HCT116 (cell line): ENCODE measurements at regions not wholly inside any gene's neighbourhood (a gene's known extent, or its start where the extent isn't known, plus 50 kb on each side); places are given as distances from the start of the nearest gene placed in this dataset.

ENCODE experiments used
- ATAC-seq: fragments of 200-7000 bp; cut with Tn5 transposase; 2 replicates; pipeline ENCODE4 v1.9.1; 2020; ENCODE audit warnings: mild to moderate bottlenecking, moderate library complexity
- BruUV-seq: library from RNA; stranded (reverse); fragments of 400-500 nt; replicated peaks from 2 replicates; lab custom pipeline; 2021; lab: Mats Ljungman, UMichigan
- CTCF ChIA-PET: fragments of 300-600 bp; sonication (Branson Sonifier 250); formaldehyde crosslinking; loops from one replicate; lab custom pipeline; 2021; ENCODE audit warnings: antibody characterized with exemption; lab: Charles Lee
- POLR2A ChIA-PET: fragments of 300-600, 350-600 bp; sonication (Branson Sonifier 250); formaldehyde crosslinking; loops from one replicate; lab custom pipeline; 2021; ENCODE audit warnings: antibody characterized with exemption; lab: Charles Lee
- RAD21 ChIA-PET, 2 experiments: fragments of 300-600 bp; sonication (Branson Sonifier 250); formaldehyde crosslinking; loops; one replicate each; lab custom pipeline; 2023; ENCODE audit warnings: low total read pairs in 2 of 2; ENCODE audit not compliant: uncharacterized antibody in 2 of 2, unreplicated experiment in 2 of 2, low non-redundant PET in 1 of 2; lab: Charles Lee
- DNase-seq: peaks from one replicate; pipeline ENCODE4 v3.0.0-alpha.2; 2010; ENCODE audit warnings: low read depth, low spot score
- H2AFZ ChIP-seq: fragments of 200-600 bp; shearing (Covaris generic), sonication (generic); 2 replicates; pipeline ENCODE4 v1.6.1; 2017; ENCODE audit warnings: low read depth, mixed run types, mixed read lengths, antibody characterized with exemption, low read length; ENCODE audit not compliant: poor library complexity, severe bottlenecking
- H3K27ac ChIP-seq: 2 replicates; pipeline ENCODE4 v1.5.1; 2012; ENCODE audit warnings: low read depth, low read length
- H3K27me3 ChIP-seq: fragments of 200-600 bp; sonication (generic); 2 replicates; pipeline ENCODE4 v1.6.1; 2016; ENCODE audit warnings: mixed run types, low read length, mixed read lengths; ENCODE audit not compliant: insufficient read depth
- H3K36me3 ChIP-seq, 2 experiments: fragments of 200-500 bp in 1 of 2; fragments of 200-600 bp in 1 of 2; sonication (Bioruptor generic) in 1 of 2; sonication (generic) in 1 of 2; 2 replicates each; pipeline versions ENCODE4 v1.5.1 to v1.6.1; 2014 to 2016; ENCODE audit warnings: low read length in 2 of 2, inconsistent platforms in 1 of 2, mixed read lengths in 1 of 2, mixed run types in 1 of 2; ENCODE audit not compliant: insufficient read depth in 2 of 2, control insufficient read depth in 1 of 2
- H3K4me1 ChIP-seq, 2 experiments: fragments of 200-600 bp in 1 of 2; sonication (generic) in 1 of 2; 2 replicates each; pipeline versions ENCODE4 v1.5.1 to v1.6.1; 2012 to 2017; ENCODE audit warnings: low read length in 2 of 2, inconsistent platforms in 1 of 2, mild to moderate bottlenecking in 1 of 2, mixed read lengths in 1 of 2, mixed run types in 1 of 2, moderate library complexity in 1 of 2; ENCODE audit not compliant: insufficient read depth in 2 of 2, control insufficient read depth in 1 of 2
- H3K4me2 ChIP-seq: fragments of 200-600 bp; sonication (generic); 2 replicates; pipeline ENCODE4 v1.6.1; 2017; ENCODE audit warnings: mixed run types, low read length, mixed read lengths
- H3K4me3 ChIP-seq, 2 experiments: fragments of 200-600 bp in 1 of 2; sonication (generic) in 1 of 2; replicated peaks in 1 of 2; 2 replicates each; pipeline ENCODE4 v1.5.1; 2011 to 2016; ENCODE audit warnings: low read length in 2 of 2, control low read depth in 1 of 2, low read depth in 1 of 2, mild to moderate bottlenecking in 1 of 2, mixed read lengths in 1 of 2, mixed run types in 1 of 2
- H3K79me2 ChIP-seq: fragments of 200-600 bp; sonication (generic); 2 replicates; pipeline ENCODE4 v1.6.1; 2017; ENCODE audit warnings: mild to moderate bottlenecking, mixed run types, low read length, moderate library complexity, mixed read lengths; ENCODE audit not compliant: insufficient read depth
- H3K9ac ChIP-seq: fragments of 200-600 bp; sonication (generic); 2 replicates; pipeline ENCODE4 v1.6.1; 2016; ENCODE audit warnings: low read length, mixed read lengths
- H3K9me2 ChIP-seq: fragments of 200-600 bp; sonication (generic), shearing (Covaris generic); 2 replicates; pipeline ENCODE4 v1.6.1; 2017; ENCODE audit warnings: mixed run types, mild to moderate bottlenecking, moderate library complexity; ENCODE audit not compliant: insufficient read depth
- H3K9me3 ChIP-seq, 2 experiments: fragments of 200-500 bp in 1 of 2; fragments of 200-600 bp in 1 of 2; sonication (Bioruptor generic) in 1 of 2; sonication (generic) in 1 of 2; 2 replicates each; pipeline ENCODE4 v1.6.1; 2014 to 2017; ENCODE audit warnings: low read length in 2 of 2, mixed read lengths in 2 of 2, inconsistent platforms in 1 of 2, low read depth in 1 of 2, mild to moderate bottlenecking in 1 of 2, mixed run types in 1 of 2, moderate library complexity in 1 of 2; ENCODE audit not compliant: control insufficient read depth in 1 of 2, insufficient read depth in 1 of 2
- H4K20me1 ChIP-seq: fragments of 200-600 bp; sonication (generic), shearing (Covaris generic); 2 replicates; pipeline ENCODE4 v1.6.1; 2017; ENCODE audit warnings: mixed run types, mild to moderate bottlenecking, moderate library complexity; ENCODE audit not compliant: insufficient read depth
- ATF3 ChIP-seq: IDR thresholded peaks from 2 replicates; pipeline ENCODE4 v1.6.1; 2012
- ELF1 ChIP-seq: IDR thresholded peaks from 2 replicates; pipeline ENCODE4 v1.6.1; 2012; ENCODE audit warnings: low read depth, borderline replicate concordance
- EZH2phosphoT487 ChIP-seq: fragments of 200-600 bp; IDR thresholded peaks from 2 replicates; pipeline ENCODE4 v1.6.1; 2018; ENCODE audit warnings: antibody characterized with exemption, borderline replicate concordance
- FOSL1 ChIP-seq: IDR thresholded peaks from 2 replicates; pipeline ENCODE4 v1.6.1; 2012; ENCODE audit warnings: low read depth
- JUND ChIP-seq: IDR thresholded peaks from 2 replicates; pipeline ENCODE4 v1.6.1; 2012
- MAX ChIP-seq: IDR thresholded peaks from 2 replicates; pipeline ENCODE4 v1.6.1; 2012
- POLR2A ChIP-seq: IDR thresholded peaks from 2 replicates; pipeline ENCODE4 v1.7.0; 2011; ENCODE audit warnings: borderline replicate concordance; ENCODE audit not compliant: insufficient read depth, insufficient read length; ENCODE audit errors: extremely low read depth
- POLR2AphosphoS5 ChIP-seq: IDR thresholded peaks from 2 replicates; pipeline ENCODE4 v1.6.1; 2011; ENCODE audit warnings: mild to moderate bottlenecking, low read depth, low read length, moderate library complexity
- RAD21 ChIP-seq: IDR thresholded peaks from 2 replicates; pipeline ENCODE4 v1.6.1; 2012; ENCODE audit warnings: low read depth, mild to moderate bottlenecking
- REST ChIP-seq: IDR thresholded peaks from 2 replicates; pipeline ENCODE4 v1.6.1; 2012; ENCODE audit warnings: low read depth
- SIN3A ChIP-seq: IDR thresholded peaks from 2 replicates; pipeline ENCODE4 v1.6.1; 2012; ENCODE audit warnings: low read depth
- SP1 ChIP-seq: IDR thresholded peaks from 2 replicates; pipeline ENCODE4 v1.6.1; 2012; ENCODE audit warnings: low read depth
- SRF ChIP-seq: IDR thresholded peaks from 2 replicates; pipeline ENCODE4 v1.6.1; 2012; ENCODE audit warnings: low read depth
- TCF7L2 ChIP-seq: IDR thresholded peaks from 2 replicates; pipeline ENCODE4 v1.7.0; 2011; ENCODE audit warnings: borderline replicate concordance, inconsistent platforms; ENCODE audit not compliant: insufficient read depth, insufficient read length; ENCODE audit errors: extremely low read depth
- YY1 ChIP-seq: IDR thresholded peaks from 2 replicates; pipeline ENCODE4 v1.6.1; 2011; ENCODE audit warnings: low read length, low read depth, moderate library complexity, mild to moderate bottlenecking; ENCODE audit not compliant: insufficient replicate concordance; ENCODE audit errors: extremely low read depth
- ZBTB33 ChIP-seq: IDR thresholded peaks from 2 replicates; pipeline ENCODE4 v1.6.1; 2011; ENCODE audit warnings: mild to moderate bottlenecking, low read length, moderate library complexity; ENCODE audit not compliant: insufficient replicate concordance; ENCODE audit errors: extremely low read depth
- ZFX ChIP-seq: fragments of 450-650 bp; IDR thresholded peaks from 2 replicates; pipeline ENCODE4 v1.6.1; 2017
- ZNF274 ChIP-seq: fragments of 200-500 bp; sonication (Bioruptor generic); IDR thresholded peaks from 2 replicates; pipeline ENCODE4 v1.6.1; 2014; ENCODE audit warnings: mild to moderate bottlenecking, low read depth, low read length, inconsistent platforms
- intact Hi-C: fragments of 100-400 bp; cut with micrococcal nuclease; formaldehyde crosslinking; loops from 2 replicates; pipeline ENCODE4 v1.10.0; 2022

- no peaks in the 10 kb centered on the region for H3K9me3 ChIP-seq
- no peaks in the 10 kb centered on the region for H3K79me2 ChIP-seq
- no peaks in the 10 kb centered on the region for H3K36me3 ChIP-seq
- POLR2A ChIA-PET: no interaction called here
- TF ChIP-seq POLR2A (no peak), ZBTB33 (no peak), ATF3 (no peak), FOSL1 (no peak), MAX (no peak), ZNF274 (no peak), REST (no peak), SRF (no peak), EZH2phosphoT487 (no peak), TCF7L2 (no peak), YY1 (no peak), ZFX (no peak), ELF1 (no peak), SIN3A (no peak), JUND (no peak), RAD21 (no peak), SP1 (no peak), POLR2AphosphoS5 (no peak)
- DNase-seq: no peak
- RAD21 ChIA-PET: no interaction called here
- no peak overlapping the region for H3K4me3 ChIP-seq
- intact Hi-C loops: no loop called here
- no peaks in the 10 kb centered on the region for H3K27me3 ChIP-seq
- no peak overlapping the region for H3K9ac ChIP-seq
- H4K20me1 ChIP-seq: no peaks in the 10 kb centered on the region
- H2AFZ ChIP-seq: no peak overlapping the region
- H3K4me2 ChIP-seq: no peak overlapping the region
- no peak for ATAC-seq
- no peak overlapping the region for H3K27ac ChIP-seq
- no peaks in the 10 kb centered on the region for H3K9me2 ChIP-seq
- BruUV-seq: no TSS peak
- CTCF ChIA-PET: no interaction called here
- H3K4me1 ChIP-seq: no peaks in the 10 kb centered on the region
Measured at GRCh38 chr15:39084674-39085530, 496.0 kb upstream of the THBS1 start.
